WI38 (cell line): ENCODE measurements at regions not wholly inside any gene's neighbourhood (a gene's known extent, or its start where the extent isn't known, plus 50 kb on each side); places are given as distances from the start of the nearest gene placed in this dataset.

Source experiments
- H3K4me3 ChIP-seq: 2 replicates; pipeline ENCODE4 v1.5.1; 2011; ENCODE audit warnings: low read depth, mild to moderate bottlenecking, control low read depth, low read length
- TF ChIP-seq, protein P1 (sequence below): IDR thresholded peaks from 2 replicates; pipeline ENCODE4 v1.5.1; 2012; ENCODE audit warnings: low read depth, mild to moderate bottlenecking, control low read depth, low read length

DNA sequence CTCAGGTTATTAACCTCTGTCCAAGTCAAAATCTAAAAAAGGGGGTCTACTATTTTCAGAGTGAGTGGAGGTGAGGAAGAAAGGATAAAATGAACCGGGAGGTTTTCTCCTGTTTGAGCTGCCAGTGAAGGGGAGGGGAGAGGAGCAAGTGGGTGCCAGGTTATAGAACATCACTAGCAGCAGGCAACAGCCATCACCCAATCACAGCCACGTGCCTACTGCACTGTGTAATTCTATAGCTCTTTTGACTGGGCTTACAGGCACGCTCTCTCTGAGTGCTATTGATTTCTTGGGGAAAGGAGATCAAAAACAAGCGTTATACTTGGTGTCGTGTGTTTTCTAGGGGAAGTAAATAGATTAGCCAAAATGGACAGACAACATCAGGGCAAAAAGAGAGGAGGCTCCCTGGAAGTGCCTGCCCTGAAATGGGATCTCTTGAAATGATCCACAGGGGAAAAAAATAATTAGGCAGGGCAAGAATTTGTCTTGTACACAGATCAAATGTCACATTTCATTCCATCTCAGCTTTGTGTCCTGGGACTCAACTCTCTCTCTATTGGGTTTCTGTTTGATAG lies 300.5 kb upstream of the LCORL start:
- TF ChIP-seq, protein P1, sequence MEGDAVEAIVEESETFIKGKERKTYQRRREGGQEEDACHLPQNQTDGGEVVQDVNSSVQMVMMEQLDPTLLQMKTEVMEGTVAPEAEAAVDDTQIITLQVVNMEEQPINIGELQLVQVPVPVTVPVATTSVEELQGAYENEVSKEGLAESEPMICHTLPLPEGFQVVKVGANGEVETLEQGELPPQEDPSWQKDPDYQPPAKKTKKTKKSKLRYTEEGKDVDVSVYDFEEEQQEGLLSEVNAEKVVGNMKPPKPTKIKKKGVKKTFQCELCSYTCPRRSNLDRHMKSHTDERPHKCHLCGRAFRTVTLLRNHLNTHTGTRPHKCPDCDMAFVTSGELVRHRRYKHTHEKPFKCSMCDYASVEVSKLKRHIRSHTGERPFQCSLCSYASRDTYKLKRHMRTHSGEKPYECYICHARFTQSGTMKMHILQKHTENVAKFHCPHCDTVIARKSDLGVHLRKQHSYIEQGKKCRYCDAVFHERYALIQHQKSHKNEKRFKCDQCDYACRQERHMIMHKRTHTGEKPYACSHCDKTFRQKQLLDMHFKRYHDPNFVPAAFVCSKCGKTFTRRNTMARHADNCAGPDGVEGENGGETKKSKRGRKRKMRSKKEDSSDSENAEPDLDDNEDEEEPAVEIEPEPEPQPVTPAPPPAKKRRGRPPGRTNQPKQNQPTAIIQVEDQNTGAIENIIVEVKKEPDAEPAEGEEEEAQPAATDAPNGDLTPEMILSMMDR: no peak
- no peak overlapping the region for H3K4me3 ChIP-seq

DNA sequence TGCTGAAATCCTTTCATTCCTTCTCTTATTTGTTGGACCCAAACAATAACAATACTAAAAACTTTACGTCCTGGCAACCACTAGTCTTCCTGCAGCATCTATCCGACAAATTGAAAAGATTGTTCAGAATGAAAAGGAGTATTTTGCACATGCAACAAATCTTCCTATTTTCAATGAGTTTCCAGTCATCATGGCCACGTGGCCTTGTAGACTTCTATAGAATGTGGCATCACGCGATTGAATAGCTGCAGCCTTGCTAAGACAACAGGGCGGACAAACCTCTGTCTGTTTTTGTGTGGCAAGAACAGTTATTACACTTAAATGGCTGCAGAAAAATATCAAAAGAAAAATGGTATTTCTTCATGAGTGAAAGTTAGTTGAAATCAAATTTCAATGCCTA lies 297.9 kb upstream of the LCORL start:
- TF ChIP-seq, protein P1: no peak
- H3K4me3 ChIP-seq: no peak overlapping the region

DNA sequence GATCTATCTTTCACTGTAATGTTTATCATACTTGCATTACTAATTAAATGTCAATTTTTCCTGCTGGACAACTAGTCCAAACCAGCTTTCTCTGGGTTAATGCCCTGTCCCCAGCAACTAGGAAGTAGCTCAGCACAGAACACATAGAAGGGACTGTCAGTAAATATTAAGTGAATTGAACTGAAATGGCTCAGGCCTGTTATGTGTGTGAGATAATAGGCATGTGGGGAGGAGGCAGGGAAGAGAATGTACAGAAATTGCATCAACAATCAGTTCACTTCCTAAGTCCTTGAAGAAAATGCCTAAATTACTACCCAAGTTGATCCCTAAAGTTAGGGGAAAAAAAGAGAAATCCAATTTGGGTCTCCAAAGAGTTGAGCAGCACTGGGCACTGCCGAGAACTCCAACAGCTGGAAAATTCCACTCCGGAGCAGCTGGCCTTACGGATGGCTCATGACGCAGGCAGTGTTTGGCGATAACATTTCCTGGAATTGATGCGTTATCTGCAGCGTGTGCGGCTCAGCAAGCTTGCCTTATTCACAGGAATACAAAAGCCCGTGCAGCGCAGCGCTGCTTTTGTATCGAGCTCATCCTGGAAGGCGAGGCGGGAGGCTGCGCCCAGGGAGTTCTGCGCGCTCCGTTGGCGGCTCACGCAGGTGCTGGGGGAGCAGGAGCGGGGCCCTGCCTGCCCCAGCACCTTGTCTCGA lies 297.3 kb upstream of the LCORL start:
- H3K4me3 ChIP-seq: no peak overlapping the region
- TF ChIP-seq, protein P1: no peak

DNA sequence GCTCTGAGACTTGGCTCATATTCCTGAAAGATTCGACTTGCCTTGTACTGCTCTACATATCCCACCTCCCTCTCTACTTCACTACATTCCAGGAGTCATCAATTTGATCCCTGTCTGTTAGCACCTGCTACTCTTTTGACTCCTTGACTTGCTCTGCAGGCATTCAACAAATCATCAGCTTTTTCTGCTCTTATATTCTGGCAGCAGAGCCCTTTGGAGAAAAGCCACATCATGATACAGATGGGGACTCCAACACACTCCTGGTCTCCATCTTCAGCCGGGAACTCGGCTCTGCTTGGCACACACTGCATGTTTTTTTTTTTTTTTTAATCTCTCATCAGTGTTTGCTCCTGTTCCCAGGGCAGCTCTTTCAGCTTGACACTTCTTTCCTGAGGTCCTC lies 293.2 kb upstream of the LCORL start:
- no peak overlapping the region for H3K4me3 ChIP-seq
- TF ChIP-seq, protein P1: no peak

DNA sequence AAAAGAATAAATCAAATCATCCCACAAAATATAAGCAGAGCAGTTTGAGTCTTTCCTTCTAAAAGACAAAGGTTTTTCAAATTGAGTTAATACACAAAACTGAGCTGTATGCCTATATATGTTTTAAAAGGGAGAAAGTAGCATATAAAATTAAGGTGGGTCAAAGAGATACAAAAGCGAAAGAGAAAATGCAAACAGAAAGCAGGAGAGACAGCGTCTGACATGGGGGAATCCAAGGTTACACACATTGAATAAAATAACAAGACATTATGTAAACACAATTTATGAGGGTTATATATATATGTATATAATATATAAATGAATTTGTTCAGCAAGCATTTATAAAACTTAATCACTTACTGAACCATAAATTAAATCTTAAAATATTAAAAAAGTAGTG lies 276.1 kb upstream of the LCORL start:
- TF ChIP-seq, protein P1: no peak
- H3K4me3 ChIP-seq: no peak overlapping the region

DNA sequence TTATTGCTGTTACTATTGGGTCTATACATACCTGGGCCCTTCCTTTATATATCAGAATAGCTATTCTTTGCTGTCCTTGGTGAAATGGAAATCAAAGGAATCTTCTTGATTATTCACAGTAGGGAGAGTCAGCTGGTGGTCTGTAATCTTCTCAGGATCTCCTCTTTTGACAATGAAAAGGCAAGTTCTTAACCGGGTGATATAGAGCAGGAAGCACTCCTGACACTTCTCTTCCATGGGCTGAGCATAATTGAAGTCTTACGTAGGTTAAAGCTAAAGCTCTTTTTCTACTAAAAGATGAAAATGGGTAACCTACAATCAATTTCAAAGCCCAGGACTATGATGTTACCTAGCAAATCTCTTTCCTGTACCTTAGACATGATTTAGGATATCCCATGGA lies 274.9 kb upstream of the LCORL start:
- H3K4me3 ChIP-seq: no peak overlapping the region
- TF ChIP-seq, protein P1: no peak

DNA sequence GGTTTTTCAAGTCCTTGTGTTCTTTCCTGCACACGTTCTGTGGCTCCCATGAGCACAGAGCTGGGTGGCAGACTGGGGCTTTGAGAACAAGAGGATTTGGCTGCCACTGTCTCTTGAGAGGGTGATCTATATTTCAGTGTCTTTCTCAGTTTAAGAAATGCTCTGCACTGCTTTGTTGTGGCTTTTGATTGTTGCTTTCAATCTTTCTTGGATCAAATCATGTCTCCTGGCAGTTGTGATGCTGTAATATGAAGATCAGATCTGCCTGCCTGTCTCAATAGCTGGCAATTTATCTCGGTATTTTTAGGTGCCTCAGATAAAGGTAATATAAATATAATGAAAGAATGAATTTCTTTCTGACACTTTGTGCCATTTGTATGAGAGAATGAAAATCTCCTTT lies 273.3 kb upstream of the LCORL start:
- TF ChIP-seq, protein P1: no peak
- no peak overlapping the region for H3K4me3 ChIP-seq
